ENCODE measurements at regions not wholly inside any gene's neighbourhood (a gene's known extent, or its start where the extent isn't known, plus 50 kb on each side); places are given as distances from the start of the nearest gene placed in this dataset.

GRCh38 chr14:44131861-44132260 is 375.2 kb downstream of the FSCB start:
- no peak for DNase-seq

DNA sequence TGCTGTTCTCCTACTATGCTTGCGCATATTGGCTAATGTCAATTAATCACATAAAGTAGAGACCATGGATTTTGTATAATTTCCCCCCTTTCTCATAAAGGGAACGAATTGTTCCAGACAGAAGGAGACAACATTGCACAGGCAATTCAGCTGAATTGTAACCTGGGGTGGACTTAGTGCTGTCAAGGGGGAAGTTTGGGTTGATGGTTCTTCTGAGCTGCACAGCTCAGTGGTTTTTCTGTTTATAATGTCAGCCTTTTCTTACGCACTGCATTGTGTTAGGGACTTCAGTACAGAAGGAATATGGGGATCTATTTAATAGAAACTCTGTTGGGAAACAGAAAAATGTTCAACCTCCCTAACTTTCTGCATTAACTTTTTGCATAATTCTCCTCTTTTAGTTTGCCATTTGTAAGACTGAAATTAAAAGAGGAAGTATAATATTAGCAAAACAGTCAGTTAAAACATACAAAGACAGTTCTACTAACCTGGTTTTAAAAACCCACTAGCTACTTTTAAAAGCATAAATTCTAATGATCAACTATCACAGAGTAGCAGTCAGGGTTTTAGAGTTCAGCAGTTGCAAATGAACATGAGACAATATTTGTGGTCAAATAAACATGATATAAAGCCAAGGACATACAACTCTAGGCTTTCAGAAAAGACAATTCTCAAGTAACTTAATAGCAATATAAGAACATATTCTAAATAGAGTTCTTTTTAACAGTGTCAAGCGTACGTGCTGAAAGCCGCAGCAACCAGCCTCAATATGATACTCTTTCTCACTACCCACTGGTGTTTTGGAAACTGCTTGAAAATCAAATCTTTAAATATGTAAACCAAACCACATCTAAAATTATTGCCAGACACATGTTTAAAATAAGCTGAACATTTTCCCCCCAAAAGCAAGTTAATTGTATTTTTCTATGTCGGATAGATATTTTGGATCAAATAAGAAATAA is 393.0 kb downstream of the FSCB start:
- no peak for DNase-seq

DNA sequence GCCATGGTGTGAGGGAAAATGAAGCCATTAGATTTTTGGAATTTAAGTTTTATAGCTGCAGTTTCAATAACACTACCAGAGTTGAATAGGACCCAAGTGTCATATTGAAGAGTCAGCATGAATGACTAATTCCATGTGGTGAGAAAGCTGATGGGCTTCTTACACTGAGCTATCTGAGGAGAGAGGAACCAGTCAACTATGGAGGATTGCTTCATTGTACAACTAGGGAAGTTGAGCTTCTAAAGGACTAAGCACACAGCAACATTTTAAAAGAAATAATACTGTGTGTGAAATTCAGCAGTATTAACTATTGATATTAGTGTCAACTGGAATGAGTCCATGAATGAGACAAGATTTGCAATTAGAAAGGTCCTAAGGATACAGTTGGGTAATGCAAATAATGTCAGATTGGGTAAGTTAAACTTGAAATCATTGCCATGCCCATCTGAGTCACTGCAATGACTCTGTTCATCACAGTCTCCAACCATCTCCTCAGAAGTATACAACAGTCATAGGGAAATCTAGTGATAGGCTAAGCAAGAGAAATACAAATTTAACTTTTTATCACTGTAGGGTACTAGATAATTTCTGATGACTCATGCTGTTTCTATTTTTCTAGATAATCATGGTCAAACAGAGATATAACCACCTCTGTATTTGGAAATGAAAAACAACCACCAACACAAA is 394.2 kb downstream of the FSCB start:
- DNase-seq, result peak; percentile 2

- no peak for DNase-seq
Measured at GRCh38 chr14:44109036-44109435, 398.0 kb downstream of the FSCB start.

DNA sequence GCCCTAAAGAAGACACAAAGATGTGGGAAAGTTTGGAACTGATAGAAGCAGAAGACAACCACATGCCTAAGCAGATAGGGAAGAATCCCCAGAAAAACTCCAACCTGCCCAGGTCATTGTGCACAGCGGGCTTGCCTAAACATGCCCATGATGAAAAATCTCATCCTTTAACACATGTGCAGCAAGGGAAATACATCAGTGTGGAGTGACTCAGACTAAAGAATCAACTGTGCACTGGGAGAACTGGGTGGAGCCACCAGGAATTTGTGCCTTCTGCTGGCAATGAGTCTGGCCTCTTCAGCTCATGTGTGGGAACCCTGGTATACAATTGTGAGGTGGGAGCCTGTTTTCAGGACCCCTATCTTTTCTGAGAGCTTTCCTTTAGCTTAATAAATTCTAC is 398.5 kb downstream of the FSCB start:
- DNase-seq, result no peak

GRCh38 chr14:44107156-44107555 is 399.9 kb downstream of the FSCB start:
- no peak for DNase-seq

- no peak for DNase-seq
Measured at GRCh38 chr14:44099743-44100488, 407.2 kb downstream of the FSCB start.

DNA sequence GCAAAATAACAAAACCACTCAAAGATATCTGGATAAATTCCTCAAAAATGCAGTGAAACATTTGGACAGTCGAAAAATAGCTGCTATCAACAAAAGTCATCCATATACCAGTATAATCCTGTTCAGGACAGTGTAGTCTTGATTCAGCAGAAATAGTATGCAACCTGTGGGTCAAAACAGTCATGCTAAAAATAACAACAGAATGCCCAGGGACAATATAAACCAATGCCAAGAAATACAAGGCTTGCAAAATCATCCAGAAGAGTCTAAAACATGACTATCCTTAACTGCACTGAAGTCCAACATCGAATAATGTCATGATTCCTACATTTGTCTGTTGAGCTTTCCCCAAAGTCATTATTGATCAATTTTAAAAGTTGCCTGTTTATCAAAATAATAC is 425.9 kb downstream of the FSCB start:
- no peak for DNase-seq

- no peak for DNase-seq
Measured at GRCh38 chr14:44070046-44070445, 437.0 kb downstream of the FSCB start.

- DNase-seq, result no peak
Measured at GRCh38 chr14:44053422-44053821, 453.7 kb downstream of the FSCB start.

- DNase-seq, result no peak
Measured at GRCh38 chr14:44041700-44042099, 465.4 kb downstream of the FSCB start.

DNA sequence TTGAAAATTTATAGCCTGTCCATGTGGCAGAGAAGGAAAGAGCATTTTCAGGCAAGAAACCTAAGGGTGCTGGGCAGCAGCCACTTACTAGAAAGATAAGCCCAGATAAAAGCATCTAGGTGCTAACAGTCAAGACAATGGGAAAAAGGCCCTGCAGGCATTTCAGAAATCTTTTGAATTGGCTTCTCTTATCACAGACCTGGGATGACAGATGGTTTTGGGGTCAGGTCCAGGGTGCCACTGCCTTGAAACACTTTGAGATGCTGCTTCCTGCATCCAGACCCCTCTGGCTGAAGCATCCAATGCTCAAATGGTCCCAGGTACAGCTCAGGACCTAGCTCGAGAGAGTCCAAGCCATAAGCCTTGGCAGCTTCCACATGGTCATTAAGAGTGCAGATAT is 466.5 kb downstream of the FSCB start:
- no peak for DNase-seq

DNA sequence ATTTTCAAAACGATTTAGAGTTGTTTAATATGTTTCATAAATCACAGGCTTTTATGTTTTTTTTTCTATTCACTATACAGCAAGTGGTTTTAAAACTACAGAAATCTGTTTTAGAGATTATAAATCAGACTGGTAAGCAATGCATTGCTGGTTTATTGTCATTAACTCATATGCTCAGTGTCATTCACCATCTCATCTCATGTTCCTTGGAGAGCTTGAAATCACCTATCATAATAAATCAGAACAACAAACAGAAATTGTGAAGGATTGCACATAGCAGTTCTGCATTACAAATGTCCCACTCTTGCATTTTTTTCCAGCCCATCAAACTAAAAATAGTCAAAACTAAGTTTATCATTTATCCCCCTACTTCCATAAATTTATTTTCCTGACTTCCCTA is 470.8 kb downstream of the FSCB start:
- DNase-seq, result no peak

DNA sequence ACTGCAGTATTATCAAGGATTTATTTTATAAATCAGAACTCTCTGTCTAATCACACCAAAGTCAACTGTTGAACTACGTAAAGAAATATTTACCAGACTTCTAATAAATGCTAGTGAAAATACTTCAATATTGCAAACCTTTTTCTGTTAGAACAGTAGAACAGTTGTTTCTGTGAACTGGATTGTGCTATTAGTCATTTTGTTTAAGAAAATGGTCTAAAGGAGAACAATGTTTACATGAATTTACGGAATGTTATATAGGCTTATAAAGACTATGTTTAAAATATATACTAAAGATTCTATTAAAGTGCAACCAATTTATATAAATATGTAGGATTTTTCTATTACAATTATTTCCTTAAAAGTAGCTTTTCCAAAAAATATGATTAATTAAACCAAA is 471.4 kb downstream of the FSCB start:
- no peak for DNase-seq

DNA sequence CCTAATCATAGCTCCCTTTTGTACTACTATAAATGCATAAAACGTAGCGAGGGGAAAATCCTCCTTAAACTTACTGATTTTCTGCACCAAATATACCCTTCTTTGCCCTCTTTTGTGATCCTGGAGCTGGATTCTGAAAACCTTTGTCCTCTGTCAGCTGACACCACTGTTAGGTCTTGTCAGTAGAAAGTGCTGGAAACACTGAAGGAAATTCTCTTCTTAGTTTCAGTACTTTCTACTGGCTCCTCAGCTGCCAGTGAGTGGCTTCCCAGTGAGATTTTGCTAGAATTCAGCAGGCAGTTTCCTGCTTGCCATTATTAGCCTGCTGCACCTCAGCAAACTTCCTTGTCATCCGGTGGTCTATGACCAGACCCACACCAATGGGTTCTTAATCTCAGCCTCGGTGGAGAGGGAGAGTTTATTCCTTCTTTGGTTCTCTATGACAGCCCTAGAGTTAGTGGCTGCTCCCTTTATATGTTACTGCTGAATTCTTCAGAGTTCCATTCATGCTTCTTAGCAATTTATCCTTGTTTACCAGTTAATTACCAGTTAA is 476.2 kb downstream of the FSCB start:
- no peak for DNase-seq

GRCh38 chr14:44029933-44030332 is 477.1 kb downstream of the FSCB start:
- no peak for DNase-seq

GRCh38 chr14:44027397-44027796 is 479.7 kb downstream of the FSCB start:
- DNase-seq, result no peak

GRCh38 chr14:44010595-44010994 is 496.5 kb downstream of the FSCB start:
- DNase-seq, result no peak

DNA sequence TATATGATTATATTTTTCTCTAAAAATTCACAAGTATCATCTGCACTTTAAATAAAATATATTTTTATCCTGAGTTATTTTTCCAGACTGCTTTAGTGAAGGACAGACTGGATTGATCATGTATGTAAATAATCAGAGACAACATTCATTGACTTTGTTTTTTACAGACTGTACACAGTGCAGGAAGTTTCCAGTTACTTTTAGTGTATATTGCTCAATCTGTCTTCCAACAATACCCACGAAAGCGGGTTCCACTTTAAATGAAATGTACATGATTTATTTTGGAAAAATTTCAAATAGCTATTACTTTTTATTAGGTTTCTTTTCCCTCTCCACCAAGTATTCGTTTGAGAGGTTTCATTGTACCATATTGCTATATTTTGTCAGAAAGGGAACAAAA is 497.0 kb downstream of the FSCB start:
- DNase-seq, result no peak

GRCh38 chr14:44009642-44010041 is 497.4 kb downstream of the FSCB start:
- no peak for DNase-seq

DNA sequence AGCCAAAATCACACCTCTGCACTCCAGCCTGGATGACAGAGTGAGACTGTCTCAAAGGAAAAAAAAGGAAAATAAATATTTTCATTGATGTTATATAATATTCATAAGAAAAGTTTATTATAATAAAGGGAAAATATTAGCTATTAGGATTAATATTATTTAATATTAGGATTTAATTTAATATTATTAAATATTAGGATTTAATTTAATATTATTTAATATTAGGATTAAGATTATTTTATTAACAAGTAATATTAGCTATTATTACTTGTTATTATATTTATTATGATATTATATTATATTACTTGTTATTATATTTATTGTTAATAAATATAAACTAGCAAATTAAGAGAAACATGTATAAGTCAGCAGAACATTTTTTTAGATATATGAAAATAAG is 518.1 kb downstream of the FSCB start:
- no peak for DNase-seq

GRCh38 chr14:43983721-43984120 is 523.4 kb downstream of the FSCB start:
- no peak for DNase-seq

GRCh38 chr14:43981135-43981768 is 525.8 kb downstream of the FSCB start:
- DNase-seq, result no peak
